ENCODE measurements at regions not wholly inside any gene's neighbourhood (a gene's known extent, or its start where the extent isn't known, plus 50 kb on each side); places are given as distances from the start of the nearest gene placed in this dataset.

DNA sequence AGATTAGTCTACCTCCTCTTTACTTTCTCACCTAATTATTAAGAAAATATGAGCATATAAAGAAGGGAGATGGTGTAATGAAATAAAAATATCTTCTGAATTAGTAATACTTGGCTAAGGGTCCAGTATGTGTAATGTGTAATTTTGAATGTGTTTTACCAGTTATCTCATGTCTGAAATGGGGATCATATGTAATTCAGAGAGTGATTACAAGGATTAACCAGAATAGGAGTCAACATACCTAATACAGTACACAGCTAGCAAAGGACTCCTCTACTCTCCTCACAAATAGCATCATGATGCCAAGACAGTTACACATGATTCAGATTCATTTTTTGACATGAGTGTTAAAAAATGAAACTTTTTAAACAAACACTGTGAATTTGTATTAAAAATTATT, 570.4 kb downstream of the SI start:
- Histone ChIP-seq H3K36me3 (no peaks in the 10 kb centered on the region), H3K4me3 (replicated peaks in 1 of 3) (no peak overlapping the region), H3K27ac (no peak overlapping the region), H3K4me1 (peaks cover 8 to 9% of the 10 kb centered on the region in 2 donors), H3K27me3 (no peaks in the 10 kb centered on the region), H3K9me3 (no peaks in the 10 kb centered on the region)
- intact Hi-C loops (cut with DNase I) = no loop called here
- TF ChIP-seq POLR2A (IDR thresholded peaks at IDR 0.05) = no peak
- TF ChIP-seq, protein P1, sequence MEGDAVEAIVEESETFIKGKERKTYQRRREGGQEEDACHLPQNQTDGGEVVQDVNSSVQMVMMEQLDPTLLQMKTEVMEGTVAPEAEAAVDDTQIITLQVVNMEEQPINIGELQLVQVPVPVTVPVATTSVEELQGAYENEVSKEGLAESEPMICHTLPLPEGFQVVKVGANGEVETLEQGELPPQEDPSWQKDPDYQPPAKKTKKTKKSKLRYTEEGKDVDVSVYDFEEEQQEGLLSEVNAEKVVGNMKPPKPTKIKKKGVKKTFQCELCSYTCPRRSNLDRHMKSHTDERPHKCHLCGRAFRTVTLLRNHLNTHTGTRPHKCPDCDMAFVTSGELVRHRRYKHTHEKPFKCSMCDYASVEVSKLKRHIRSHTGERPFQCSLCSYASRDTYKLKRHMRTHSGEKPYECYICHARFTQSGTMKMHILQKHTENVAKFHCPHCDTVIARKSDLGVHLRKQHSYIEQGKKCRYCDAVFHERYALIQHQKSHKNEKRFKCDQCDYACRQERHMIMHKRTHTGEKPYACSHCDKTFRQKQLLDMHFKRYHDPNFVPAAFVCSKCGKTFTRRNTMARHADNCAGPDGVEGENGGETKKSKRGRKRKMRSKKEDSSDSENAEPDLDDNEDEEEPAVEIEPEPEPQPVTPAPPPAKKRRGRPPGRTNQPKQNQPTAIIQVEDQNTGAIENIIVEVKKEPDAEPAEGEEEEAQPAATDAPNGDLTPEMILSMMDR (IDR thresholded peaks at IDR 0.05) = no peak
- DNase-seq = no peak

DNA sequence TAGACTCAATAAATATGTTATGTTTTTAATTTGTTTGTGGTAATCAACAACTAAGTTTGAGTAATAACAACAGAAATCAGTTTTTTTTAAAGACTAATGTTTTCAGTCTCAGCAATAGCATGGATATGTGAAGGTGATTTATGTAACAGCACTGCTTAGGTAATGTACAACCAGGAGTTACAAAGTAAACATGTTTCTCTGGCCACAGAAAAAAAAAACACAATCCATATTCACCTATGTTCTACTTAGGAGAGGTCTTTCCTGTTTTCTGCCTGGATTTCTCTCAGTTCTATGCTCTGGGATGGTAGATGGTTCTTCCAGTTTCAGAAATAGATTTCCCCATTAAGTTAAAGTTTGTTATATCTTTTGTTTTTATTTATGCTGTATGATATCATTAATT, 579.4 kb downstream of the SI start:
- Histone ChIP-seq H3K4me3 (replicated peaks in 1 of 3) (no peak overlapping the region), H3K27ac (no peak overlapping the region), H3K9me3 (no peaks in the 10 kb centered on the region), H3K27me3 (no peaks in the 10 kb centered on the region), H3K4me1 (no peaks in the 10 kb centered on the region), H3K36me3 (no peaks in the 10 kb centered on the region)
- intact Hi-C loops (cut with DNase I) = no loop called here
- DNase-seq = no peak
- TF ChIP-seq, protein P1 (IDR thresholded peaks at IDR 0.05) = no peak
- no peak for TF ChIP-seq POLR2A (IDR thresholded peaks at IDR 0.05)

DNA sequence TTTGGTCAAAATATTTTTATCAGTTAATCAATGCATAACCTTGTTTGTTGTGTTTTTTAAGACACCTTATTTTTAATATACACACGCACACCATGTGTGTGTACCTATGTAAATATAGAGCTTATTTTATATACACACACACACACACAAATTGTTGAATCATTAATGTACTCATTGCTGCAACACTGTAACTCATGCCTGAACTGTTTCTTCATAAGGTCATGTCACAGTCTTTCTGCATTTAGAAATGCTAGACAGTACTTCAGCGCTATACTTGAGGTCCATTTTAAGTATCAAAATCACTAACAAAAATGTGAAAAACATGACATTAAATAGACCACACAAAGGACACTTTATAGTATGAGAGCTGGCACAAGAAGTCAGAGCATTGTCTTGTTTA, 589.4 kb downstream of the SI start:
- Histone ChIP-seq H3K4me3 (replicated peaks in 1 of 3) (no peak overlapping the region), H3K27ac (no peak overlapping the region), H3K27me3 (no peaks in the 10 kb centered on the region), H3K36me3 (no peaks in the 10 kb centered on the region), H3K9me3 (no peaks in the 10 kb centered on the region), H3K4me1 (no peaks in the 10 kb centered on the region)
- no peak for DNase-seq
- intact Hi-C loops (cut with DNase I) = no loop called here
- TF ChIP-seq, protein P1 (IDR thresholded peaks at IDR 0.05) = no peak
- WGBS, 2 donors = 93 to 95% methylated on average over 2 of the region's 2 CpGs

DNA sequence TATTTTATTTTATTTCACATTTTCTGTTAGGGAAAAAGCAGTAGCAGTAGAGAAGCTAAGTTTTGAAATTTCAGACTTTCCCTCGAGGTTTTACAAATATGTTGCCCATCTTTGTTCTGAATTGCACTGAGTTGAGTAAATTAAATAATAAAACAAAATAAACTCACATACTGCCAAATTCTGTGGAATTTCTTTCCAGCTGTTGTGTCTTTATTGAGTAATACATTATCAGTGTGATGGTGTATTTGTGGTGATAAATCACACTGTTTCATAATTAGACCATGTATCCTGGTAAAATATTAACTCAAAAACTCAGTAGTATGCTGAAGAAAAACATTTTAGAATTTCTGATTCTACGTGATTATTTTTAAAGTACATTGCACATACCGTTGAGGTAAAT, 592.1 kb downstream of the SI start:
- Histone ChIP-seq H3K36me3 (no peaks in the 10 kb centered on the region), H3K4me3 (replicated peaks in 1 of 3) (no peak overlapping the region), H3K9me3 (no peaks in the 10 kb centered on the region), H3K27me3 (no peaks in the 10 kb centered on the region), H3K4me1 (no peaks in the 10 kb centered on the region), H3K27ac (no peak overlapping the region)
- no peak for DNase-seq
- no peak for TF ChIP-seq POLR2A (IDR thresholded peaks at IDR 0.05)
- TF ChIP-seq, protein P1 (IDR thresholded peaks at IDR 0.05) = no peak
- intact Hi-C loops (cut with DNase I) = no loop called here
- WGBS, 2 donors = 81% methylated on average over 3 of the region's 3 CpGs

DNA sequence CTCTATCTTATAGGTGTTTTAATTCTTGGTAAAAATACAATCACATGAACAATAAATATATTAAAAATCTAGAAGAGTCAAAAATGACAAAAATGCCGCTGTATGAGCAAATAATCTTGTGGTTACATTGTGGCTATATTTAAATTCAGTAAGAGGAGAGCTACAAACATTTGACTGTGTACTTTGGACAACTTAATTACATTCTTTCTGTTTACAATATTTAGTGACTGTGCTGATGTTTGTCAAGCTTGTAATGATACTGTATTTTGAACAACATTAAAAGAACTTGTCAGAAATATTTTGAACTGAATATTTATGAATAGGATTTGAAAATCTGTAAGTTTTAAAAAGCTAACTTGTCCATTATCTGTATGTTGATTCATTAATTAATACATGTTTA, 598.3 kb downstream of the SI start:
- Histone ChIP-seq H3K27me3 (no peaks in the 10 kb centered on the region), H3K4me1 (no peaks in the 10 kb centered on the region), H3K27ac (no peak overlapping the region), H3K9me3 (no peaks in the 10 kb centered on the region), H3K36me3 (no peaks in the 10 kb centered on the region), H3K4me3 (replicated peaks in 1 of 3) (no peak overlapping the region)
- WGBS, 2 donors = 59 to 96% methylated on average over 1 of the region's 1 CpG
- TF ChIP-seq POLR2A (IDR thresholded peaks at IDR 0.05) = no peak
- TF ChIP-seq, protein P1 (IDR thresholded peaks at IDR 0.05) = no peak
- intact Hi-C loops (cut with DNase I) = no loop called here
- DNase-seq = no peak
